Caco-2 (cell line): ENCODE measurements at regions not wholly inside any gene's neighbourhood (a gene's known extent, or its start where the extent isn't known, plus 50 kb on each side); places are given as distances from the start of the nearest gene placed in this dataset.

Experiments
- BruUV-seq: library from RNA; stranded (reverse); fragments of 400-500 nt; replicated peaks from 2 replicates; lab custom pipeline; 2021; lab: Mats Ljungman, UMichigan
- CTCF ChIA-PET: fragments of 300-600 bp; sonication (Branson Sonifier 250); formaldehyde crosslinking; loops from one replicate; lab custom pipeline; 2022; ENCODE audit warnings: antibody characterized with exemption; lab: Charles Lee
- POLR2A ChIA-PET: fragments of 300-600 bp; sonication (Branson Sonifier 250); formaldehyde crosslinking; loops from one replicate; lab custom pipeline; 2022; ENCODE audit warnings: antibody characterized with exemption; lab: Charles Lee
- DNase-seq, 2 experiments: peaks; one replicate each; pipeline versions ENCODE4 v3.0.0 to v3.0.0-alpha.2; 2020 to 2022
- H3K27me3 ChIP-seq: replicated peaks from 2 replicates; pipeline ENCODE4 v1.6.0; 2011; ENCODE audit warnings: low read length; ENCODE audit not compliant: control insufficient read depth, insufficient read depth
- H3K36me3 ChIP-seq: 2 replicates; pipeline ENCODE4 v1.5.1; 2011; ENCODE audit warnings: low read length; ENCODE audit not compliant: control insufficient read depth, insufficient read depth
- H3K4me1 ChIP-seq: fragments of 250-450 bp; sonication (Bioruptor Pico); 2 replicates; pipeline ENCODE4 v1.5.1; 2020; ENCODE audit warnings: mild to moderate bottlenecking
- H3K4me3 ChIP-seq: 2 replicates; pipeline ENCODE4 v1.5.1; 2011; ENCODE audit warnings: low read depth, mild to moderate bottlenecking, control low read depth, low read length
- H3K9me3 ChIP-seq: fragments of 250-450 bp; sonication (Bioruptor Pico); 2 replicates; pipeline ENCODE4 v1.5.1; 2020; ENCODE audit warnings: mild to moderate bottlenecking, moderate library complexity
- H3K27ac Mint-ChIP-seq: one replicate; pipeline ENCODE4 v1.8.0; 2022; ENCODE audit warnings: mixed read lengths; ENCODE audit not compliant: unreplicated experiment
- H3K27me3 Mint-ChIP-seq: one replicate; pipeline ENCODE4 v1.8.0; 2022; ENCODE audit warnings: mixed read lengths; ENCODE audit not compliant: insufficient read depth, unreplicated experiment
- H3K36me3 Mint-ChIP-seq: one replicate; pipeline ENCODE4 v1.8.0; 2022; ENCODE audit warnings: mild to moderate bottlenecking, mixed read lengths; ENCODE audit not compliant: insufficient read depth, unreplicated experiment
- H3K4me1 Mint-ChIP-seq: one replicate; pipeline ENCODE4 v1.8.0; 2022; ENCODE audit warnings: low read depth, mixed read lengths; ENCODE audit not compliant: unreplicated experiment
- H3K4me3 Mint-ChIP-seq: one replicate; pipeline ENCODE4 v1.8.0; 2022; ENCODE audit warnings: mild to moderate bottlenecking, moderate library complexity, mixed read lengths; ENCODE audit not compliant: unreplicated experiment
- H3K9me3 Mint-ChIP-seq: one replicate; pipeline ENCODE4 v1.8.0; 2022; ENCODE audit warnings: mixed read lengths; ENCODE audit not compliant: unreplicated experiment
- CTCF ChIP-seq, 2 experiments: fragments of 200-600 bp in 1 of 2; IDR thresholded peaks; 1 replicate in 1 of 2; 2 replicates in 1 of 2; pipeline versions ENCODE4 v1.5.1 to v1.8.0; 2011 to 2022; ENCODE audit warnings: antibody characterized with exemption in 1 of 2, control low read depth in 1 of 2, inconsistent platforms in 1 of 2, low read depth in 1 of 2, low read length in 1 of 2, mild to moderate bottlenecking in 1 of 2, moderate library complexity in 1 of 2; ENCODE audit not compliant: insufficient read depth in 1 of 2, severe bottlenecking in 1 of 2, unreplicated experiment in 1 of 2
- intact Hi-C: fragments of 100-400 bp; cut with micrococcal nuclease; formaldehyde crosslinking; loops from one replicate; pipeline ENCODE4 v1.10.0; 2022; ENCODE audit not compliant: unreplicated experiment

GRCh38 chr21:25491267-25491666, 116.0 kb downstream of the MRPL39 start:
- intact Hi-C loops: no loop called here
- Histone ChIP-seq H3K36me3 (no peaks in the 10 kb centered on the region), H3K27me3 (no peaks in the 10 kb centered on the region), H3K9me3 (no peaks in the 10 kb centered on the region), H3K4me1 (no peaks in the 10 kb centered on the region), H3K4me3 (no peak overlapping the region)
- CTCF ChIA-PET: no interaction called here
- no TSS peak for BruUV-seq
- Mint-ChIP-seq H3K4me1 (no peaks in the 10 kb centered on the region), H3K27me3 (no peaks in the 10 kb centered on the region), H3K4me3 (no peak overlapping the region), H3K9me3 (no peaks in the 10 kb centered on the region), H3K27ac (no peak overlapping the region), H3K36me3 (no peaks in the 10 kb centered on the region)
- no peak for DNase-seq
- no peak for TF ChIP-seq CTCF (IDR thresholded peaks at IDR 0.05; ENCODE audit: insufficient read depth in 1 of 2, low read depth in 1 of 2, low read length in 1 of 2, severe bottlenecking in 1 of 2, unreplicated experiment in 1 of 2)
- POLR2A ChIA-PET: no interaction called here

- H3K4me3 ChIP-seq: no peak overlapping the region
- H3K27me3 Mint-ChIP-seq: no peaks in the 10 kb centered on the region
- no TSS peak for BruUV-seq
- H3K4me3 Mint-ChIP-seq: no peak overlapping the region
- TF ChIP-seq CTCF (IDR thresholded peaks at IDR 0.05; ENCODE audit: insufficient read depth in 1 of 2, low read depth in 1 of 2, low read length in 1 of 2, severe bottlenecking in 1 of 2, unreplicated experiment in 1 of 2): no peak
- POLR2A ChIA-PET: no interaction called here
- H3K27me3 ChIP-seq: no peaks in the 10 kb centered on the region
- H3K4me1 ChIP-seq: no peaks in the 10 kb centered on the region
- H3K36me3 ChIP-seq: no peaks in the 10 kb centered on the region
- H3K36me3 Mint-ChIP-seq: no peaks in the 10 kb centered on the region
- H3K4me1 Mint-ChIP-seq: no peaks in the 10 kb centered on the region
- CTCF ChIA-PET: no interaction called here
- H3K27ac Mint-ChIP-seq: no peak overlapping the region
- H3K9me3 ChIP-seq: no peaks in the 10 kb centered on the region
- no peaks in the 10 kb centered on the region for H3K9me3 Mint-ChIP-seq
- intact Hi-C loops: no loop called here
- DNase-seq: no peak
These were observed 116.5 kb downstream of the MRPL39 start for GRCh38 chr21:25490742-25491141.

- H3K4me1 ChIP-seq: no peaks in the 10 kb centered on the region
- H3K4me3 Mint-ChIP-seq: no peak overlapping the region
- no peak for TF ChIP-seq CTCF (IDR thresholded peaks at IDR 0.05; ENCODE audit: insufficient read depth in 1 of 2, low read depth in 1 of 2, low read length in 1 of 2, severe bottlenecking in 1 of 2, unreplicated experiment in 1 of 2)
- ChIA-PET POLR2A (no interaction called here), CTCF (no interaction called here)
- no peaks in the 10 kb centered on the region for H3K9me3 Mint-ChIP-seq
- intact Hi-C loops: no loop called here
- BruUV-seq: no TSS peak
- no peaks in the 10 kb centered on the region for H3K9me3 ChIP-seq
- H3K4me3 ChIP-seq: no peak overlapping the region
- H3K27me3 Mint-ChIP-seq: no peaks in the 10 kb centered on the region
- no peaks in the 10 kb centered on the region for H3K36me3 ChIP-seq
- H3K4me1 Mint-ChIP-seq: no peaks in the 10 kb centered on the region
- H3K27me3 ChIP-seq: no peaks in the 10 kb centered on the region
- no peak overlapping the region for H3K27ac Mint-ChIP-seq
- no peak for DNase-seq
- no peaks in the 10 kb centered on the region for H3K36me3 Mint-ChIP-seq
These were observed 117.6 kb downstream of the MRPL39 start for GRCh38 chr21:25489673-25490072.
